DMS53 treated with DMSO at 0.1 percent for 48 hours (cell line): ENCODE measurements at regions not wholly inside any gene's neighbourhood (a gene's known extent, or its start where the extent isn't known, plus 50 kb on each side); places are given as distances from the start of the nearest gene placed in this dataset.
"Not testable (repeated sequence)": the region's sequence is repeated elsewhere in the genome, so short reads cannot be mapped to it uniquely, and the experiment has no call there.

Source experiments
- DNase-seq: peaks from one replicate; lab custom pipeline; 2025; ENCODE audit not compliant: unreplicated experiment; lab: John Stamatoyannopoulos, UW

DNA sequence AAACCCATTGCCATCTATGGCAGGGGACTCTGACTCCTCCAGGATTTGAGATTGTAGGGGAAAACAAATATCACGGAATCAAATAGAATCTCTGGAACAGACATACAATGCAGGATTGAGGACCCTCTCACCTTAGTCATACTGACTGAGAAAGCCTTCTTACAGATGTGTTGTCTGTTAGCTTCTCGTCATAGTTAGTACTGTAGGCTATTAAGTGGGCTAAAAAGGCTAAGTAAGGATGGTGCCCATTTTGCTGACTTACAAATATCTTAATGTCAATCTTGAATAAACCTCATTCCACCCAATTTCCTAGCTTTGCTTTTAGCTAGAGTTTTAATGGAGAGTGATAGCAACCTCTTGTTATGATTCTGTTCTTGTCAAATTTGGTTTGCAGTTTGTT is 352.4 kb downstream of the QKI start:
- no peak for DNase-seq

GRCh38 chr6:163765335-163765734 is 350.8 kb downstream of the QKI start:
- no peak for DNase-seq

DNA sequence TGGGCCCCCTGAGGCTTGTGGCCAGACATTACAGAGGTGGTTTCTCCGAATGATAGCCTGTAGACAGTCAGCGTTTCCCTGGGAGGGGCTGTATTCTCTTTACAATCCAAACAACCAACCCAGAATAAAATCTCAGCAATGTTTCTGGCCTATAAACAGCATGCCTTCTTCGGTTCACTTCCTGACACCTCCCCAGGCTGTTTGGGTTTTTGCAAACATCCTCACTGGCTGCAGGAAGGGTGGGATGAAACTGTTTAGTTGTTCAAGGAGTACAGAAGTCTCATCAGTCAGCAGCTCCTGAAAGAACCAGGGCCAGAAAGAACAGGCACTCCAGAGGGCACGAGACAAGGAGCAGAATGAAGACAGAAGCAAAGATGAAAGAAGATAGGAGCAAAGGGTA is 350.0 kb downstream of the QKI start:
- DNase-seq = no peak

GRCh38 chr6:163761481-163761880 is 347.0 kb downstream of the QKI start:
- no peak for DNase-seq

GRCh38 chr6:163760860-163761259 is 346.3 kb downstream of the QKI start:
- DNase-seq = no peak

- DNase-seq = no peak
These were observed 345.0 kb downstream of the QKI start for GRCh38 chr6:163759542-163759941.

DNA sequence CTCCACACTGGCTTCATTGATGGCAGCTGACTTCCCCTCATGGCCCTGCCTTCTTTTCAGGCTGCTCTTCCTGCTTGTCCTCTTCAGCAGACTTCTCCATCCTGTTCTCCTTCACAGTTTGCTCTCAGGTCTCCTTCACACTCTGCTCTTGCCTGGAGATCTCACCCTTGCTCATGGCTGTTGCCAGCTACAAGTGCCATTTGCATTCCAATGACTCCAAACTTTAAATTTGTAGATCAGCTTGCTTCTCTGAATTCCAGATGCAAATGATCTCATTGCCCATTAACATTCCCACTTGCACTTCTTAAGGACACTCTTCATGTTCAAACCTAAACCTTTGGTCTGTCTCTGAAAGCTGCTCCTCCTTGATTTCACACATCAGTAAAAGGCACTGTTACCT is 343.0 kb downstream of the QKI start:
- no peak for DNase-seq

- no peak for DNase-seq
These were observed 341.6 kb downstream of the QKI start for GRCh38 chr6:163756079-163756478.

GRCh38 chr6:163754866-163755265 is 340.3 kb downstream of the QKI start:
- DNase-seq = no peak

GRCh38 chr6:163753430-163753829 is 338.9 kb downstream of the QKI start:
- no peak for DNase-seq

DNA sequence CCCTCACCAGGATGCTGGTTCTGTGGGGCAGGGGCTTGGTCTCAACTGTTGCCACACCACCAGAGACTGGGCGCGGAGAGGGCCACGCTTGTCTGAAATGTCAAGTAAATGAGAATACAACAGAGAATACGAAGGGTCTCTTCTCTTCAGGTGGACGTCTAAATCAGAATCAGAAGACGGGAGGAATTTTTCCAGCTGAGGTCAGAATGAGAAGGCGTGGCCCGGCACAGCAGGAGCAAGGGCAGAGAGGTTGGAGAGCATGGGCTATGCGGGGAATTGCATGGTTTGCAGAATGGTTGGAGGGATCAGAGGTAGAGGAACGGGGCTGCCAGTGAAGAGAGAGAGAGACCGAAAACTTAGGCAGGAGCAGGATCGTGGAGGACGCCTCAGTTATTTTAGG is 337.9 kb downstream of the QKI start:
- no peak for DNase-seq

- DNase-seq = no peak
These were observed 336.6 kb downstream of the QKI start for GRCh38 chr6:163751032-163751525.

- DNase-seq = no peak
These were observed 336.0 kb downstream of the QKI start for GRCh38 chr6:163750431-163751031.

- no peak for DNase-seq
These were observed 334.4 kb downstream of the QKI start for GRCh38 chr6:163748886-163749285.

GRCh38 chr6:163748036-163748435 is 333.5 kb downstream of the QKI start:
- no peak for DNase-seq

DNA sequence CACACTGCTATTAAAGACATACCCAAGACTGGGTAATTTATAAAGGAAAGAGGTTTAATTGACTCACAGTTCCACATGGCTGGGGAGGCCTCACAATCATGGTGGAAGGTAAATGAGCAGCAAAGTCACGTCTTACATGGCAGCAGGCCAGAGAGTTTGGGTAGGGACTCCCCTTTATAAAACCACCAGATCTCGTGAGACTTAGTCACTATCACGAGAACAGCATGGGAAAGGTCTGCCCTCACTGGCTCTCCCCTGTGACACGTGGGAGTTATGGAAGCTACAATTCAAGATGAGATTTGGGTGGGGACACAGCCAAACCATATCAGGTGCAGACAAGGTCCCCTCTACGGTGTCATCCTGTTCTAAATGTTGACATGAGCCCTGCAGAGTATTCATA is 332.5 kb downstream of the QKI start:
- not testable (repeated sequence) for DNase-seq

- no peak for DNase-seq
These were observed 331.2 kb downstream of the QKI start for GRCh38 chr6:163745536-163746400.

GRCh38 chr6:163744256-163744925 is 329.9 kb downstream of the QKI start:
- DNase-seq = no peak

- no peak for DNase-seq
These were observed 329.3 kb downstream of the QKI start for GRCh38 chr6:163743796-163744195.

- DNase-seq = no peak
These were observed 327.3 kb downstream of the QKI start for GRCh38 chr6:163741743-163742363.

DNA sequence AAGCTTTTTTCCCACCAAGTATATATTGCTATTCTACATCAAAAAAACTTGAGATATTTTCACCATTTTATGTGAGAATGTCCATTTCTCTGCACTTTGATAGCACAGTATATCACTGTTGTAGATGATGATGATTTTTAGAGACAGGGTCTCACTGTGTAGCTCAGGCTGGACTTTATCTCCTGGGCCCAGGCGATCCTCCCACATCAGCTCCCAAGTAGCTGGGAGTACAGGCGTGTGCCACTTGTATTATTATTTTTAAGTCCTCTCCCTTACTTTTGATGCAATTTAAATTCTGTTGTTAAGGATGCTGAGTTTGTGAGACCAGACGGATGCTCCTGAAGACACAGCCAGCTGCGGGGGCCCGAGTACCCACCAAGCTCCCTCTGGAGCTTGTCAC is 326.8 kb downstream of the QKI start:
- DNase-seq = no peak
